GM23338 (cell line): ENCODE measurements at regions not wholly inside any gene's neighbourhood (a gene's known extent, or its start where the extent isn't known, plus 50 kb on each side); places are given as distances from the start of the nearest gene placed in this dataset.

Source experiments
- CREB1 ChIP-seq: fragments of 250-450 bp; sonication (Bioruptor Pico); IDR thresholded peaks from 2 replicates; pipeline ENCODE4 v1.5.0; 2020; ENCODE audit warnings: low read depth, mild to moderate bottlenecking, moderate library complexity
- CTCF ChIP-seq, 2 experiments: fragments of 200-600 bp in 1 of 2; sonication (generic) in 1 of 2; conservative IDR thresholded peaks; 2 replicates each; pipeline versions ENCODE4 v1.5.1 to v1.6.1; 2016 to 2017; ENCODE audit warnings: antibody characterized with exemption in 2 of 2, low read depth in 2 of 2, mild to moderate bottlenecking in 2 of 2, moderate library complexity in 1 of 2
- ETS1 ChIP-seq: IDR thresholded peaks from 2 replicates; pipeline ENCODE4 v1.6.1; 2016; ENCODE audit warnings: antibody characterized with exemption
- EZH2 ChIP-seq: fragments of 200-600 bp; sonication (generic); IDR thresholded peaks from one replicate; pipeline ENCODE4 v1.8.0; 2017; ENCODE audit warnings: antibody characterized with exemption, mild to moderate bottlenecking, low read depth; ENCODE audit not compliant: unreplicated experiment
- NANOG ChIP-seq: IDR thresholded peaks from 2 replicates; pipeline ENCODE4 v1.6.1; 2016; ENCODE audit warnings: antibody characterized with exemption, borderline replicate concordance
- POLR2AphosphoS5 ChIP-seq: IDR thresholded peaks from 2 replicates; pipeline ENCODE4 v1.6.1; 2016; ENCODE audit warnings: antibody characterized with exemption, low read depth
- REST ChIP-seq: IDR thresholded peaks from one replicate; pipeline ENCODE4 v1.6.1; 2018; ENCODE audit warnings: antibody characterized with exemption; ENCODE audit not compliant: unreplicated experiment
- STAT1 ChIP-seq: IDR thresholded peaks from one replicate; pipeline ENCODE4 v1.6.1; 2016; ENCODE audit warnings: antibody characterized with exemption; ENCODE audit not compliant: unreplicated experiment
- ZNF114 ChIP-seq: fragments of 250-450 bp; sonication (Bioruptor Pico); IDR thresholded peaks from 2 replicates; pipeline ENCODE4 v1.5.0; 2020; ENCODE audit warnings: mild to moderate bottlenecking, moderate library complexity
- ZNF331 ChIP-seq: fragments of 250-450 bp; sonication (Bioruptor Pico); IDR thresholded peaks from 2 replicates; pipeline ENCODE4 v1.5.0; 2020; ENCODE audit warnings: low read depth, mild to moderate bottlenecking, moderate library complexity
- ZNF462 ChIP-seq: fragments of 250-450 bp; sonication (Bioruptor Pico); IDR thresholded peaks from 2 replicates; pipeline ENCODE4 v1.5.0; 2020; ENCODE audit warnings: mild to moderate bottlenecking, moderate library complexity

- TF ChIP-seq ZNF462 (CRISPR knock-in tag) (no peak), NANOG (no peak), ZNF331 (CRISPR knock-in tag) (no peak), STAT1 (no peak), ZNF114 (CRISPR knock-in tag) (no peak), CREB1 (CRISPR knock-in tag) (no peak), REST (no peak), CTCF (conservative IDR thresholded peaks at IDR 0.05; ENCODE audit: low read depth in 2 of 2) (no peak), EZH2 (no peak), ETS1 (no peak), POLR2AphosphoS5 (no peak)
Measured at GRCh38 chr18:14916851-14917250, 168.9 kb downstream of the ANKRD30B start (continued).
